Posterior vena cava (tissue), 2 donors: ENCODE measurements at regions not wholly inside any gene's neighbourhood (a gene's known extent, or its start where the extent isn't known, plus 50 kb on each side); places are given as distances from the start of the nearest gene placed in this dataset.

Source experiments
- DNase-seq: peaks from one replicate; pipeline ENCODE4 v3.0.0-alpha.2; 2020; ENCODE audit warnings: low spot score
- intact Hi-C, 2 donors: fragments of 100-400 bp; cut with DNase I; formaldehyde crosslinking; loops; one replicate each; pipeline versions ENCODE4 v1.14.1 to v1.14.2; 2022 to 2023
- donor health status: DM: yes; HTN: yes; CAD: no.
- donor health status: DM: yes; HTN: yes; CAD: no.

DNA sequence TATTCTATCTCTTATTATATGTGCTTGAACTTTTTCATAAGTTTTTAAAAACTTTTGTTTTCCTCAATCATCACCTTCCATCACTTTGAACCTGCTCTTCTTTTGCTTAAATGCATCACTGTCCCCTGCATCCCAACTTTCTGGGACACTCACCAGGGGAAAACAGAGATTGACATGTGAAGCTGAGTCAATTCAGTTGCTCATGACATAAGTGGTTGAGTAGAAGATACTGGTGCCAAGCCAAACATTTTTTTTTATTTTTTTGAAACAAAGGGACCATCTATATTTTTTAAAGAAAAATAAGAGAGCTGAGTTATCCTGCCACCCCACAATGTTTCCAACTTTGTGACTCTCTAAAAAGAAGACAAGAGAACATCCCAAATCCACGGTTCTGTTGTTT, 61.8 kb upstream of the AHR start:
- intact Hi-C loops: no loop called here

DNA sequence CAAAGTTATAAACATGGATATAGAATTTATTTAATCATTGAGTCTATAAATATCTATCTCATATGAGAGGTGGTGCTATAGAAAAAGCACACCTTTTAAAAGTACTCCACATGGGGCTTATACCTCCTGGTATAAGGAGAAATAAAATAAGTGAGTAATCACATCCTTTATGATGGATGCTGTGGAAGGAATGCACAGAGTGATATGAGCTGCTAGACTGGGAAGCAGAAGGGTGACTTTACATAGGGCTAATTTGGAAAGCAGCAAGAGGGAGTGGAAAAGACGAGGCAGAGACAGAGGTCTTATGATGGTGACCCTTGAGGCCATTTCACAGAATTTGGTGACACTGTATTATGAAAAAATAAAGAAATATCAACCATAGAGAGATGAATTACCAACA, 59.4 kb upstream of the AHR start:
- DNase-seq: no peak
- intact Hi-C loops: no loop called here

More for the DNA sequence above, 61.8 kb upstream of the AHR start:
- no peak for DNase-seq

DNA sequence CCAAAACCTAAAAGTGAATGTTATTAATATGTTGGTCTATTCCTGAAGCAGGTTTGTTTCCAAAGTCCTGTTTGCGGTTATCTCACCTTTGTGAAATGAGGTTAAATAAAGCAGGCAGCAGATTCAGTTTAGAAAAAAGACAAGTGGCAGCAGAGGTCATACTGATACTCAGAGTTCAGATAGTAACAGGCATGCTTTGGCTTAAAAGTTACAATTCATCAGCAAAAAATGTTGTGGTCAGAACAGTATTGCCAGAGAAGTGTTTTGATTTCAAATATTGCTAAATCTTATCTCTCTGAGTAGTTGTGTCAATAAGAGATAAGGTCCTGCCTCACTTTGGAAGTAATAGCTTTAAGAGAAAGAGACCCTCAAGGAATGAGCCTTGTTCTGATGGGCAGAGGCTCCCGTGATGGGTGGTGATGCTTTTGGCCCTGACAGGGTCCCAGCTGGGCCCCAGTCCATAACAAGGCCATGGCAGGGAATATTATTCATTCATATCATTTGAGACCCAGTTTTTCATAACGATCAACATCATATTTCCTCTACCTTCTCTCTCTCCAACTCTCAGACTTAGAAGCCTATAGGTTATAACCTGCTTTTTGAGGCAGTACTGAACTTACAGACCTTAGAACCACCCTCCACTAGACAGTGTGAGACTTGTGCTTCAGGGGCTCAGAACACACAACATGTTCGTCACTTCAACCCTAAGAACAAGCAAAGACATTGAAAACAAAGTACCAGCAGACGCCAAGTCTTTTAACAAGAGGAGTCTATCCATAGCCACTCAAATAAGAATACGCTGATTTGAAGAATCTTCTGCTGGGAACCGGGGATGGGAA, 58.5 kb upstream of the AHR start:
- intact Hi-C loops: no loop called here
- no peak for DNase-seq

DNA sequence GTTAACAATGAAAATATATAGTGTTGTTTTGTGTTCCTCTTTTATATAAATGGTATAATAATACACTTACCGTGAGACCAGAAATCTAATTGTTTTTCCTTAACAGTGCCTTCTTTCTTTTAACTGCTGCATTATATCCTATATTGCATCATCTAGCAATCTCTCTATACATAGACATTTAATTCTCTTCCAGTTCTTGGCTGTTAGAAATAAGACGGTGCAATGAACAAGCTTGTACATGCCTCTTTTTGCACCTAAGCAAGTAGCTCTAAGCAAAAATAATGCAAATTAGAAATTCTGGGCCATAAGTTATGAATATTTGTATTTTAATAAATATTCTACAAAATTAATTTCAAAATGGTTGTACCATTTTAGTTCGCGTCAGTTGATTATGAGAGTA, 55.9 kb upstream of the AHR start:
- DNase-seq: no peak
- intact Hi-C loops: no loop called here

DNA sequence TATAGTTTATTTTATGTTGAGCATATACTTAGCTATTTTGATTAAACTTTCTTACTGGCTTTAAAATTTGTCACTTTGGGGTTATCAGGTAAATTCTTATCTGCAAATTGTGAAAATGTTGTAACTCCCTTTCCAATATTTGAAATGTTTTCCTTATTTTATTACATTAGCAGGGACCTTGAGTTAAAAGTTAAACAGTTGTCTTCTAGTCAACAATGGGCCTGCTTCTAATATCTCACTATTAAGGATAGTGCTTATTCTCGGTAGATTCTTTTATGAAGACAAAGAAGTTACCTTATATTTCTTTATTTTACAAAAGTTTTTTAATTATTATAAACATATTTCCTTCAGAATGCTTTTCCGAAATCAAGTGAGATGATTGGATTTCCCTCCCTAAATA, 53.7 kb upstream of the AHR start:
- intact Hi-C loops: no loop called here

DNA sequence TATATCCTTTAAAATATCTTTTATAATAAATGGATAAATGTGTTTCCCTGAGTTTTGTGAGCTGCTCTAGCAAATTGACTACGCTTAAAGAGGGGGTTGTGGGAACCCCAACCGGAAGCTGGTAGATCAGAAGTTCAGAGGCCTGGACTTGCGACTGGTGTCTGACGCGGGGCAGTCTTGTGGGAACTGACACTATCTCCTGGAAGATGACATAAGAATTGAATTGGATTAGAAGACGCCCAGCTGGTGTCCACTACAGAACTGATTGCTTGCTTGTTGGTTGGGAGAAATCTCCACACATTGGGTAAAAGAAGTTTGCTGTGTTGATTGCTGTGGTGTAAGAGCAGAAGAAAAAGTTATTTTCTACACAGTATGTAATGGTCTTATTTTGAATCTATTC, 51.1 kb upstream of the AHR start:
- no peak for DNase-seq
- intact Hi-C loops: no loop called here

More for the DNA sequence above, 53.7 kb upstream of the AHR start:
- no peak for DNase-seq

DNA sequence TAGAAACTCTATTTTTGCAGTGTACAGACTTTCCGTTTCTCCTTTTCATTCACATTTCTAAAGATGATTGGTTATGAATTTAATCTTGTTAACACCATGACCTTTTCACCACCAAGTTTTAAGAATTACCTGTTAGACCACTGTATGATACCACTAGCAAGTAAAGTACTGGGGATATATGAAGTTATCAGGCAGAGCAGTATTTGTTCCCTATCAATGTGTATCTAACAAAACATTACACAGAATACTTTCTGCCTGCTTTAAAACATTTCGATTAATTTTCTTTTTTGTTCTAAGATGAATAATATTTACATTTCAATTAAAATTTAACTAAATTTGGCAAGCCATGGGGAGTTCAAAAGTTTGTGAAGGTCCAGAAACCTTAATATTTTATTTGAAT, 49.9 kb upstream of the AHR start:
- intact Hi-C loops: no loop called here
- DNase-seq: no peak
